GM12891 (cell line): ENCODE measurements at regions not wholly inside any gene's neighbourhood (a gene's known extent, or its start where the extent isn't known, plus 50 kb on each side); places are given as distances from the start of the nearest gene placed in this dataset.
"Not testable (repeated sequence)": the region's sequence is repeated elsewhere in the genome, so short reads cannot be mapped to it uniquely, and the experiment has no call there.

Experiments used
- POLR2A ChIP-seq: IDR thresholded peaks from 2 replicates; pipeline ENCODE4 v1.6.1; 2011; ENCODE audit warnings: low read depth, low read length, control low read depth
- POLR2AphosphoS5 ChIP-seq: IDR thresholded peaks from 2 replicates; pipeline ENCODE4 v1.6.1; 2011; ENCODE audit warnings: low read depth, low read length, control low read depth
- TAF1 ChIP-seq: IDR thresholded peaks from 2 replicates; pipeline ENCODE4 v1.6.1; 2011; ENCODE audit warnings: low read depth, low read length, control low read depth

DNA sequence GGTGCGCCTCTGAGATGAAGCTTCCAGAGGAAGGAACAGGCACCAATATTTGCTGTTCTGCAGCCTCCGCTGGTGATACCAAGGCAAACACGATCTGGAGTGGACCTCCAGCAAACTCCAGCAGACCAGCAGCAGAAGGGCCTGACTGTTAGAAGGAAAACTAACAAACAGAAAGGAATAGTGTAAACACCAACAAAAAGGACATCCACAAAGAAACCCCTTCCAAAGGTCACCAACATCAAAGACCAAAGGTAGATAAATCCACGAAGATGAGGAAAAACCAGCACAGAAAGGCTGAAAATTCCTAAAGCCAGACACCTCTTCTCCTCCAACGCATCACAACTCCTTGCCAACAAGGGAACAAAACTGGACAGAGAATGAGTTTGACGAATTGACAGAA is 68.1 kb upstream of the LIPC start:
- not testable (repeated sequence) for TF ChIP-seq POLR2AphosphoS5, POLR2A, TAF1
